Memory B cell (primary cell): ENCODE measurements at regions not wholly inside any gene's neighbourhood (a gene's known extent, or its start where the extent isn't known, plus 50 kb on each side); places are given as distances from the start of the nearest gene placed in this dataset.

ENCODE experiments used
- ATAC-seq: fragments of 150-1000 bp; cut with Tn5 transposase; 2 replicates; pipeline ENCODE4 v1.10.0; 2021; ENCODE audit warnings: low read depth, mild to moderate bottlenecking, moderate library complexity
- DNase-seq, 2 donors: peaks; one replicate each; pipeline ENCODE4 v3.0.0; 2022; ENCODE audit warnings: low spot score in 2 of 2
- H3K27ac Mint-ChIP-seq: one replicate; pipeline ENCODE4 v1.8.0; 2022; ENCODE audit warnings: mild to moderate bottlenecking, moderate library complexity, mixed read lengths
- H3K27me3 Mint-ChIP-seq: one replicate; pipeline ENCODE4 v1.8.0; 2022; ENCODE audit warnings: mixed read lengths
- H3K36me3 Mint-ChIP-seq: one replicate; pipeline ENCODE4 v1.8.0; 2022; ENCODE audit warnings: mild to moderate bottlenecking, mixed read lengths
- H3K4me1 Mint-ChIP-seq: one replicate; pipeline ENCODE4 v1.8.0; 2022; ENCODE audit warnings: mixed read lengths
- H3K4me3 Mint-ChIP-seq: one replicate; pipeline ENCODE4 v1.8.0; 2022; ENCODE audit warnings: mild to moderate bottlenecking, moderate library complexity, mixed read lengths
- H3K9me3 Mint-ChIP-seq: one replicate; pipeline ENCODE4 v1.8.0; 2022; ENCODE audit warnings: mixed read lengths

DNA sequence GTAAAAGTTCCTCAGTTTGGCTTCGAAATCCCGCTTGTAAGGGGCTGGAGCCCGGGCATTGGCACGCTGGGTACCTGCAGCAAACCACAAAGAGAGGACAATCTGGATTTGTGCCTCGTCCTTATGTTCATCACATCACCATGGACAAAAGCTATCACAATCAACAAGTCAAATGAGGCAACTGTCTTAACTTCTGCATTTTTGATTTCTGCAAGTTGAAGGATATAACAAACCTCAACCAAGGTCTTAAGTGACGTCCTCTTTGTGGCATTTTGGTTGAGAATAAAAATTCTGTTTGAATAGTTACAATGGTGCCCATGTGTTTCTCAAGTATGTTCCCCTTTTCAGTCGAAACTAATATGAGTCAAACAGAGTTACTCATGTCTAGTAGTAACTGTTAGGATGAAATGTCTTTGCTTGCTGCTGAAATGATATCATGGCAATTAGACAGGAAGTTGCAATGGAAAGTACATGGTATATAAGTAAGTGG lies 70.8 kb upstream of the STK17B start:
- Mint-ChIP-seq H3K36me3 (no peaks in the 10 kb centered on the region), H3K27ac (peak overlapping the region; percentile 97), H3K9me3 (no peaks in the 10 kb centered on the region), H3K4me3 (peak overlapping the region; percentile 73), H3K27me3 (no peaks in the 10 kb centered on the region), H3K4me1 (peaks cover 53% of the 10 kb centered on the region)
- peak; percentile 78 for ATAC-seq
- peak; percentile 32 to 65 for DNase-seq

DNA sequence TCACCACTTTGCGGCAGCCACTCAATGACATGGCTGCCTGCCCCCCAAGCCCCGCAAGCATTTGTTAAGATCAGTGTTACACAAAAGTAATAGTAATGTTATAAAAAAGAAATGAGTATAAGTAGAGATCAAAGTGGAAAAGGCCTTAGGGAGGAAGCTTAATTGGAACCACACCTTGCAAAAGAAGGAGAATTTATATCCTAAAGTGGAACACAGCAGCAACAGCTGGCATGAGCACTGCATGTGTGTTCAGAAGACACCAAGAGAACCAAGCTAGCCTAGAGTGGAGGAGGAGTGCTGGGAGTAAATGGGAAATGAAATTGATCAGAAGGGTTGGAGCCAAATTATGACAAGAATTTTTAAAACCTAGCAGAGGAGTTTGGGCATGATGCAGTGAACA lies 73.1 kb upstream of the STK17B start:
- Mint-ChIP-seq H3K36me3 (no peaks in the 10 kb centered on the region), H3K9me3 (no peaks in the 10 kb centered on the region), H3K27me3 (no peaks in the 10 kb centered on the region), H3K4me1 (peaks cover 48% of the 10 kb centered on the region), H3K4me3 (no peak overlapping the region), H3K27ac (no peak overlapping the region)
- ATAC-seq: no peak
- no peak for DNase-seq

DNA sequence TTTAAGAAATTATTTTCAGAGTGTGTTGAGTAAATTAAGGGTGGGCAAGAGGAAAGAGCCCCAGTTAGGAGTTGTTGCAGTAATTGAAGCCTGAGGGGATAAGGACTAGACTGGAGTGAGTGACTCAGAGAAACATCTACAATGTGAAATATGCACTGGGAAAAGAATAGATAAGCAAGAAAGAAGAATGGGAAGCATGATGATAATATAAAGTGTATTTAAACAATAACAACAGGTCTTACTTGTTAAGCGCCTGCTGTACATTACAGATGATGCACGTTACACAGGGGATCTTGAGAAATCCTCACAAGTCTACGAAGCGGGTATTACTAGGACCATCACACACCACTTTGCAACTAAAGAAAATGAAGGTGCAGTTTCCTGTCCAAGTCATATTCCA lies 73.6 kb upstream of the STK17B start:
- Mint-ChIP-seq H3K4me1 (peaks cover 47% of the 10 kb centered on the region), H3K4me3 (no peak overlapping the region), H3K36me3 (no peaks in the 10 kb centered on the region), H3K9me3 (no peaks in the 10 kb centered on the region), H3K27me3 (no peaks in the 10 kb centered on the region), H3K27ac (no peak overlapping the region)
- ATAC-seq (no peak), DNase-seq (no peak)

DNA sequence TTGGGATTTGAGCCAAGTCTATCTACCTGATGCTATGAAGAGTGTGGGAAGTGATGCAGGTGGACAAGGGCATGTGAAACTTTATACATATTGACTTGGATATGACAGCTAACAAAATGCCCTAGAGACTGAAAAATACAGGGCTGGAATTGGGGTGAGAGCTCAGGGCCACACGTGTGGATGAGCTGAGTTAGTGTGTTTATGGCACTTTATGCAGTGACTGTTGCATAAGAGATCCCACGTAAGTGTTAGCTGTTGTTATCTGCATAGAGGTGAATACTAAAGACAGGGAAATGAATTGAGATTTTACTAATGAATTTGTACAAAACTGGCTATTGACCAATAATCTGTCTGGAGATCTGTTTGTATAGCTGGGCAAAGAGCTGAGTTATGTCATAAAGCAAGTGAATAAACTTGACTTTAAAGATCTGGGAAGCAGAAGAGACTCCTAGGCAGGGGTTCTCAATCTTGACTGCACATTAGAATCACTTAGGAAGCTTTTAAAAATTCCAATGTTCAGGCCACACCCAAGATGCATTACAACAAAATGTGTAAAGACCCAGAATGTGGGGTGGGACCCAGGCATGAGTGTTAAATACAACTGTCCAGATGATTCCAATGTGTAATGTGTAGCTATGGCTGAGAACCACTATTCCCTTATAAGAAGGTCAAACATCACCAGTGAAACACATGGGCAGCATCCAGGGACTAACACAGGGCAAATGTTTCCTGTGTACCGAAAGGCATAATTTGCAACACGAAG lies 74.2 kb upstream of the STK17B start:
- Mint-ChIP-seq H3K27me3 (no peaks in the 10 kb centered on the region), H3K27ac (peak overlapping the region; percentile 51), H3K36me3 (no peaks in the 10 kb centered on the region), H3K9me3 (no peaks in the 10 kb centered on the region), H3K4me3 (no peak overlapping the region), H3K4me1 (peaks cover 47% of the 10 kb centered on the region)
- no peak for ATAC-seq
- no peak for DNase-seq

DNA sequence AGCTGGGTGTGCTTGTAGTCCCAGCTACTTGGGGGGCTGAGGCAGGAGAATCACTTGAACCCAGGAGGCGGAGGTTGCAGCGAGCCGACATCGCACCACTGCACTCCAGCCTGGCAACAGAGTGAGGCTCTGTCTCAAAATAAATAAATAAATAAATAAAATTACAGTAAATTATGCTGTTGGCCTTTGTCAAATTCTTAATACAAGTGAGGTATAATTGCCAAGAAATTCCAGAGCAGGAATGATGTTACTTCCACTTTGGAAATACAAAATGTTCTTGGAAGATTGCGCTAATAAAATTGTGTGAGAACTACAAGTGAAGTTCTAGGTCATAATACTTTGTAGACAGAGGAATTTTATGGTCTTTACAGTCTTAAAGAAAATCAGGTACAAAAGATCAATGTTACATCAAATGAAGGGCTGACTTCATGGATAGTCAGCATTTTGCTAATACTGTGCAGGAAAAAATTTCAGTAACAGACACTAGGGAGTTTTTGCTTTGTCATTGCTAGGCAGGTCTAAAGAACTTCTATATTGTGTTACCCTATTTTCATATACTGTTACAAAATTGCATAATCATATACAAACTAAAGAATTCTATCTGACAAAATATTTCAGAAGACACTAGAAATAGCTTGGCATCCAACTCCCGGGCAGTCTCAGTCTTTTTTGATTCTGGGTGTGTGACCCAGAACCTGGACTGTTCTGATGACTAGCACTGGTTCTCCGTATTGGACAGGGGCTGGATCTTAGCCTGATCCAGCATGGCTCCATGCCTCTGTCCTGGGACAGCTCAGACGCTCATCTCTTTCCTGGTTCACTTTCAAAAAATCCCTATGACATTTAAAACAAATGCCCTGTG lies 76.0 kb upstream of the STK17B start:
- ATAC-seq: no peak
- DNase-seq: no peak
- Mint-ChIP-seq H3K27me3 (no peaks in the 10 kb centered on the region), H3K27ac (peak overlapping the region; percentile 91), H3K36me3 (no peaks in the 10 kb centered on the region), H3K4me1 (peaks cover 46% of the 10 kb centered on the region), H3K9me3 (peaks cover 5% of the 10 kb centered on the region), H3K4me3 (no peak overlapping the region)

DNA sequence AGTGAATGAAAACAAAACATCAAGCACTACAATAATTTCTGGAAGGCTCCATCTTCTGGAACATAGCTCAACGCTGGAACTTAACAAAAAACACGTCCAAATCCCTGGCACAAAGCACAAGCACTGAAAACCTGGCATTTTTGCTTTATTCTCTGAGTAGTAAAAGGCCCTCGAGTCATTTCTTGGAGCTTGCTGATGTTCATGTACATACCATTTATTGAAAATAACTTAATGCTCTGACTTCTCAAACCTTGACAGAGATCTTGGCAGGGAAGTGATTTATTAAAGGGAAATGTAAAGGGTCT lies 76.5 kb upstream of the STK17B start:
- ATAC-seq (no peak), DNase-seq (no peak)
- Mint-ChIP-seq H3K4me1 (peaks cover 45% of the 10 kb centered on the region), H3K4me3 (no peak overlapping the region), H3K36me3 (no peaks in the 10 kb centered on the region), H3K27ac (peak overlapping the region; percentile 91), H3K27me3 (no peaks in the 10 kb centered on the region), H3K9me3 (peaks cover 5% of the 10 kb centered on the region)

DNA sequence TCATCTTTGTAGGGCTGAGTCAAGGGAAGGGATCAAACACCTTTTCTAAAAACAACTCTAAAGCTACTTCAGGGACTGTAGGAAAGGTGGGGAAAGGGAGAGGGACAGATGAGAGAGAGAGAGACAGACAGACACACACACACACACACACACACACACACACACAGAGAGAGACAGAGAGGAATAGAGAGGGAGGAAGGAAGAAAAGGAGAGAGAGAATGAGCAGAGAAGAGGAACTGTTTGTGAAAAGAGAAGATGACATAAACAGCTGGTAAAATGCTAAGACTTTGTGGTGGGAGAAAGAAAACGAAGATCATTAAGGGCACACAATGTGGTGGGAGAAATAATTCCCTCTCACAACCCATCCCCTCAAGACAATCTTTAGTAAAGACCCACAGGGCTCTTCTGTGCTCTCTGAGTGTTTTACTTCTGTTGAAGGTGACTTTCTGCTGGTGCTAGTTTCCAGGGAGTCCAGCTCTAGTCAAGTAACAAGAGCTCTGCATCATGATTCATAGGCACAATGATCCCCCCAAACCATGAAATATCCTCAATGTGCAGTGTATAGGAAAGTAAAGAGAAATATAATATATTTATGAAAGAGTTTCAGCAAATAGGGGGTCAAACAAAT lies 77.2 kb upstream of the STK17B start:
- DNase-seq (no peak), ATAC-seq (peak; percentile 30)
- Mint-ChIP-seq H3K27ac (peak overlapping the region; percentile 91), H3K4me1 (peaks cover 50% of the 10 kb centered on the region), H3K36me3 (no peaks in the 10 kb centered on the region), H3K27me3 (no peaks in the 10 kb centered on the region), H3K4me3 (peak overlapping the region; percentile 16), H3K9me3 (peaks cover 5% of the 10 kb centered on the region)

DNA sequence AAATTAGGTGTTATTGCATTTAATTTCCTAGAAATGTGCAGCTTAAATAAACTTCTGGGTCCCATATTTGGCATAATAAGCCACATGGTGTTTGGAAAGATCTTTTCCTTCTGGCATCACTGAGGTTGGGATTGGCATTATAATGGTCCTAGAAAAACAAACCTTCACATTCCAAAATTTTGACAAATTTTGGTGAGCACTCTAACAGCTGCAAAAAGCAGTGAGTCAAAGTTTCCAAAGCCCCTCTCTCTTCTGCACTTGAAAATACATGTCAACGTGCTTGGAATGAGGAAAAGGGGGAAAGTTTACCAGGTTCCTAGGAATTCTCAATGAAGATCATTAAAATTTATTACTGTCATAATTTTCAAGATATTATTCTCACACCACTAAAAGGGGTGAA lies 77.8 kb upstream of the STK17B start:
- no peak for ATAC-seq
- H3K27ac Mint-ChIP-seq: peak overlapping the region; percentile 91

DNA sequence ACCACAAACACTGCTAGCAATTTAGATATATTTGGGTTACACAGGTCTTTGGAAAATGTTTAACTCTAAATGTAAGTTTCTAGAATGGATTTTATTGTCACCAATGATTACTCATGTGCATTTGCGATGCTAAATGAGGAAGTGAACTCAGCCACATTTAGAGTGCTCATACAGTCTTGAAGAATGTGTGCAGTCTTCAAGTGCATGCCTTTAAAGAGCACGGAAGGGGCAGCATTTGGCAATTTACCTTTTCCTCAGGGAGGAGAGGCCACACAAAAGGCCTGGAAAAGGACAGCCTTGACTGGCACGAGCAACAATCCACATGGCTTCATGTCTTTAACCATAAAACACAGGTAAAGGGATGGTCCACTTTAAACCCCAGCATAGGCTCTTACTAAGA lies 78.5 kb upstream of the STK17B start:
- Mint-ChIP-seq H3K27ac (peak overlapping the region; percentile 71), H3K27me3 (no peaks in the 10 kb centered on the region), H3K4me3 (peak overlapping the region; percentile 37), H3K4me1 (peaks cover 46% of the 10 kb centered on the region), H3K9me3 (peaks cover 5% of the 10 kb centered on the region), H3K36me3 (no peaks in the 10 kb centered on the region)
- no peak for DNase-seq
- peak; percentile 92 for ATAC-seq

More for the DNA sequence above, 77.8 kb upstream of the STK17B start:
- H3K4me1 Mint-ChIP-seq: peaks cover 50% of the 10 kb centered on the region
- no peak overlapping the region for H3K4me3 Mint-ChIP-seq
- no peak for DNase-seq
- no peaks in the 10 kb centered on the region for H3K27me3 Mint-ChIP-seq
- H3K36me3 Mint-ChIP-seq: no peaks in the 10 kb centered on the region
- peaks cover 5% of the 10 kb centered on the region for H3K9me3 Mint-ChIP-seq

DNA sequence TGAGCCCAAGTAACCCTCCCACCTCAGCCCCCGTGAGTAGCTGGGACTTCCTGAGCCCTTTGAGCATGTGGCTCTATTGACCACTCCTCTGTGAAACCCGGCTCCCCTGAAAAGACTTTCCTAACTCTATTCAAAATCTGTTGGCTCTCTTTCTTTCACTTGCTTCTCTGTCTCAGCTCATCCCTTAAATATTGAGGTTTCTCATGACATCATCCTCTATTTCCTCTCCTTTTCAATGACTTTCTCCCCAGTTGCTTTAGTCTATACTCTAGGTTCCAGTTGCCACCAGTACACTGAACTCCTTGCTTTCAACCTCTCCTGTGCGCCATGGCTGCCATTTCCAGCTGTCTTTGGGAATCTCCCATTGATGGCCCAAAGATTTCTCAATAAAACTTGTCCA lies 79.8 kb upstream of the STK17B start:
- no peak overlapping the region for H3K4me3 Mint-ChIP-seq
- no peak for DNase-seq
- peak overlapping the region; percentile 52 for H3K27ac Mint-ChIP-seq
- peaks cover 36% of the 10 kb centered on the region for H3K4me1 Mint-ChIP-seq
- no peaks in the 10 kb centered on the region for H3K27me3 Mint-ChIP-seq
- H3K36me3 Mint-ChIP-seq: no peaks in the 10 kb centered on the region
- ATAC-seq: no peak
- peaks cover 5% of the 10 kb centered on the region for H3K9me3 Mint-ChIP-seq

DNA sequence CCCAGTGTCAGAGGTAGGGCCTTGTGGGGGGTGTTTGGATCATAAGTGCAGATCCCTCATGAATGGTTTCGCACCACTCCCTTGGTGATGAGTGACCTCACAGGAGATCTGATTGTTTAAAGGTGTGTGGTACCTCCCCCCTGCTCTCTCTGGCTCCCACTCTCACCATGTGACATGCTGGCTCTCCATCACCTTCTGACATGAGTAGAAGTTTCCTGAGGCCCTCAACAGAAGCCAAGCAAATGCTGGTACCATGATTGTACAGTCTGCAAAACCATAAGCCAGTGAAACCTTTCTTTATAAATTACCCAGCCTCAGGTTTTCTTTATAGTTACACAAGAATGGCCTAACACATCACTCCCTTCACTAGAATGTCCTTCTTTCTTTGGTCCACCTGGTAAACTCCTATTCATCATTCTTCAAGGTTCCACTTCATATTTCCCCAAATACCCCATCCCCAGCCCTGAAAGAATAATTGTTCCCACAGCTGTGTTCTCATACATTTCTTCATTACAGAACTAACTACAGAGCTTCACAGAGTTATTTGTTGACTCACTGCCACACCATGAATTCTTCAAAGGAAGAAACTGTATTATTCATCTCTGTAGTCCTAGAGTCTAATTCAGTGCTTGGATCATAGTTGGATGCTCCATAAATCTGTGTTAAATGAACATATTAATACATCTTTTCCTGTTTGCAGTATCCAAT lies 81.2 kb upstream of the STK17B start:
- no peak for ATAC-seq

DNA sequence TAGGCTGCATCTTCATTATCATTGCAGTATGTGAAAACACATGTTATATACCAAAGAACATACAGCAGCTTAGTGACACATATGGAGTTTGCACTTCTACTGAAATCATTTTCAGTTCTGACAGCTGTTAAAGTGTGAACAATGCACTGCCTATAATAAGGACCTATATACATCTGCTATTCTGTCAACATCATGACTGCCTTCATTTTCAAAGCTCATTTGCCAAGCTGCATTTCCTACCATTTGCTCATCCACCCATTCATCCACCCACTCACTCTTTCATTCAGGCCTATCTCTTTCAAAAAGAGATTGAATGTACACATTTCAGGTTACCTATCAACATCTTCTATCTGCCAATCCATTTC lies 81.7 kb upstream of the STK17B start:
- DNase-seq (no peak), ATAC-seq (no peak)
- Mint-ChIP-seq H3K27me3 (no peaks in the 10 kb centered on the region), H3K27ac (no peak overlapping the region), H3K4me1 (peaks cover 39% of the 10 kb centered on the region), H3K4me3 (no peak overlapping the region), H3K36me3 (no peaks in the 10 kb centered on the region), H3K9me3 (peaks cover 5% of the 10 kb centered on the region)

More for the DNA sequence above, 81.2 kb upstream of the STK17B start:
- no peak overlapping the region for H3K4me3 Mint-ChIP-seq
- peaks cover 41% of the 10 kb centered on the region for H3K4me1 Mint-ChIP-seq
- H3K36me3 Mint-ChIP-seq: no peaks in the 10 kb centered on the region
- DNase-seq: no peak
- no peak overlapping the region for H3K27ac Mint-ChIP-seq
- no peaks in the 10 kb centered on the region for H3K27me3 Mint-ChIP-seq
- H3K9me3 Mint-ChIP-seq: peaks cover 5% of the 10 kb centered on the region

DNA sequence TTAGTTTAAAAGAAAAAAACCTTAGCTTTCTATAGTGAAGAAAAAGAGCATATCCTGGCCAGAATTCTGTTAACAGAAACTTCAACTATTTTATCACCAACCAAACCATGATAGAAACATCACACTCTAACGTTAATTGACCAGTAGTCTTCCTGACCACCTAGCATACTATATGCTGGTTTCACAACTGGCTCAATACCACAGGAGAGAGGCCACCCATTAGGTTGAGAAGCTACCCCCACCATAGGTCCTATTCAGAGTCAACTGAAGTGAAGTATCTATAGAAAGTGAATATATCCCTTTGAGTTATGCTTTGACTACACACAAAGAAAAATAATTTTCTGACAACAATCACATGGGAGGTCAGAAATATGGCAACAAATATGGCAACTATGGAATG lies 85.2 kb upstream of the STK17B start:
- Mint-ChIP-seq H3K36me3 (no peaks in the 10 kb centered on the region), H3K27ac (no peak overlapping the region), H3K4me3 (no peak overlapping the region), H3K27me3 (no peaks in the 10 kb centered on the region), H3K9me3 (peaks cover under 1% of the 10 kb centered on the region), H3K4me1 (peaks cover 30% of the 10 kb centered on the region)
- DNase-seq: no peak
- no peak for ATAC-seq

DNA sequence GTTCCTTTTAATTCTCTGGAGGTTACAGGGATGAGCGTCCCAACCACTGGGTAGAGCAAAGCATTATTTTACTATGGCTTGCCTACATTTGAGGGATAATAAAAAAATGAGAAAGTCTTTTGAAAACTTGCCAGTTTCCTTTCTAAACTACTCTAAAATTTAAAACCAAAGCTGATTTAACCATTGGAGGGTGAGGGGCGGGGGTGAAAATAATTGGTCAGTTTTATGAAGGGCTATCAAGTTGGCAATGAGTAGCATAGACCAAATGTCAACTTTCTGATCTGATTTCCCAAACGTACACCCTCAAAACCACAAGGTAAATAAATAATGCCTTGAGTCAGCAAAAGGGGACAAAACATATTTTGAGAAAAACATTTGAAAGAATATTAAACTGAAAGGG lies 85.7 kb upstream of the STK17B start:
- H3K4me1 Mint-ChIP-seq: peaks cover 29% of the 10 kb centered on the region
- ATAC-seq: no peak
- H3K36me3 Mint-ChIP-seq: no peaks in the 10 kb centered on the region
- no peaks in the 10 kb centered on the region for H3K9me3 Mint-ChIP-seq
- H3K27me3 Mint-ChIP-seq: no peaks in the 10 kb centered on the region
- H3K27ac Mint-ChIP-seq: no peak overlapping the region
- H3K4me3 Mint-ChIP-seq: no peak overlapping the region
- no peak for DNase-seq
